NCI-H1694 (cell line): ENCODE measurements at regions not wholly inside any gene's neighbourhood (a gene's known extent, or its start where the extent isn't known, plus 50 kb on each side); places are given as distances from the start of the nearest gene placed in this dataset.
"Not testable (repeated sequence)": the region's sequence is repeated elsewhere in the genome, so short reads cannot be mapped to it uniquely, and the experiment has no call there.

ENCODE experiments used
- DNase-seq: peaks from one replicate; lab custom pipeline; 2025; lab: John Stamatoyannopoulos, UW

DNA sequence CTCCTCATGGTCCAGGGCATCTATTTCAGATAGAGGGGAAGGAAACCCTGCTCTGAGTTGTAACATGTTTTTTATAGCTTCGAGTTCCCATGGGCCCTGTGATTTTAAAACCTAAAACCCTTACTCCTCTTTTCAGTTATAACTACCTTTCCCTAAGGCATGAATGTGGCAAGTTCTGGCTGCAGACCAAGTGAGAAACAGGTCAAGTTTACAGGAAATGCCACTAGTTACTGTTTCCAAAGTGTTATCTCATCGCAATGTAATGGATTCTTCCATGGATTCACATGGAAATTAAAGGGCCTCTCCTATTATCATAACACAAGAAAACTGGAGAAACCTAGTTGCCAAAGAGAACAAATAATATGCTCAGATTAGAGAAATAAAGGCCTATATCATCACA lies 574.5 kb upstream of the GRAMD2B start:
- no peak for DNase-seq

DNA sequence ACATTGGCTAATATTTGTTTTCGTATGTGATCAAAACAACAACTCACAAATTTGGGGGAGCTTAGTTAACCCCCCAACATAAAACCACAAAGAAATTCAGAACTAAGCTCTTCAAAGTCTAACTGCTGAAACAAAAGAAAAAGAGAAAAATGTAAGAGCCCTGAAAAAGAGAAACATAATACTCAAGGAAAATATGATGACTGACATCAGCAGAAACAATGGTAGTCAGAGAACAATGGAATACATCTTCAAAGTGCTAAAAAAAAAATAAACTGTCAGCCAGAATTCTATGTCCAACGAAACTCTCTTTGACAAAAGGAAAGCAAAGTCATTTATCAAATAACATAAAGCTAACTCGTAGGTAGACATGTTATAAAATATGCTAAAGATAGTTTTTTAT lies 566.3 kb upstream of the GRAMD2B start:
- DNase-seq = no peak

DNA sequence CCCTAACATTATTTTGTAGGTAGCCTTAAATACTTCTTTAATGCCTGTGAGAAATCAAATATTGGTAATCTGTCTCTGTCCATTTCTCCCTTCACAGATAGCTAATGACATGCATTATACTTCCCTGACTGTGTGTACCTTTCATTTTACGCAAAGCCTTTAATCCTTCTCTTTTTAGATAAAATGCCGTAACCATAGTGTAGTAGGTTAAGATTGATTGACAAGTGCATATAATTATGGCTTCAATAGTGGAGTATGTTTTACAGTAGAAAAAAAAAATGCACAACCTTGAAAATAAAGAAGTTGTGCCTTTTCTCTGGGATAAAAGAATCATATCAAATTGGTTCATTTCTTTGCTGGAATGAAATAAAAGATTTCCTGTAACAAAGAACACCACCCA lies 559.6 kb upstream of the GRAMD2B start:
- no peak for DNase-seq

- no peak for DNase-seq
These were observed 557.9 kb upstream of the GRAMD2B start for GRCh38 chr5:125865166-125865815.

- DNase-seq = no peak
These were observed 555.2 kb upstream of the GRAMD2B start for GRCh38 chr5:125868036-125868435.

DNA sequence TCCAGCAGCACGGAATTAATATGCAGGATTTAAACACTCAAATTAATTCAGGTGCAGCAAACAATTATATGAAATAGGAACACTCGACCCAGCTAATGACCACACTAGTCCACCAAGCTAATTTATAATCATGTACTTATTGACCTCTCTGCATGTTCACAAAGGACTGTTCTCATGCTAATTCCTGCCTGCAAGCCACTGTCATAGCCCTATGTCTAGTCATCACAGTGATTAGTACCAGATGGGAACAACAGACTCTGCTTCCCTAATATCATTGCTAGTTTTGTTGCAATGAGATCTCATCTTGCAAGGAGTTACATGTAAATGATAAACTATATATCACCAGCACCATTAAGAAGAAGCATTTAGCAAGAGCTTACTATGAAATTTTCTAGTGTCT lies 553.0 kb upstream of the GRAMD2B start:
- DNase-seq = peak; percentile 2

- no peak for DNase-seq
These were observed 549.2 kb upstream of the GRAMD2B start for GRCh38 chr5:125874057-125874456.

- DNase-seq = no peak
These were observed 548.5 kb upstream of the GRAMD2B start for GRCh38 chr5:125874717-125875116.

DNA sequence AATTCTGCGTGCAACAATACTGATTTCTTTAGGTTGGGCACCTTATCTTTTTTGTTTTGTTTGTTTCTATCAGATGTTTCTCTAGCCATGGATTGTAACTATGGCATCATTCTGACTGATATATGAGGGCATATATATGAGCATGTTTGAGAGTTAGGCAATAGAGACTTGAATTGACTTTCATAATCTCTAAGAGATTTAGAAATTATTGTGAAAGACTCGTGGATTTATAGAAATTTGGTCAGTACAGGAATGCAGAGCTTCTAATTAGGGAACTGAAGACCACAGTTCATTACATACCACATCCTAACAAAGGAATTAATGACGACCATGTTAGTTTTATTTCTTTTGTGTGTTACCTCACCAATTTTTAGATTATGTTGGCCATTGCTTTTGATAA lies 546.0 kb upstream of the GRAMD2B start:
- no peak for DNase-seq

DNA sequence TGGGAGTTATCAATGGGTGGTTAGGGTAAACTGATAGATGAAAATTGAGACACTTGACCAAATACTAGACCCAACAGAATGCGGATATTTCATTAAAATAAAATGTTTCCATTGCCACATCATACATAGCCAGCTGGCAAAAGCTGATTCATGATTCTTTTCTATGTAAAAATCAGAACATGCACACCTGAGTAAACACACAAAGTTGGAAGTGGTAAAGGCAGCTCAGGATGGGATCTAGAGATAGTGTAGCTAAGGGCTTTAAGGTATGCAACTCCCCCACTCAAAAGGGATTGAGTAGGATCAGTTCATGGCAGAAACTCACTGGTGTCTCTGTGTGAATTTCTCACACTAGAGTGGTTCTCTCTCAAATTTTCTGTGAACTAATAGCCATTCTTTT lies 541.1 kb upstream of the GRAMD2B start:
- no peak for DNase-seq

DNA sequence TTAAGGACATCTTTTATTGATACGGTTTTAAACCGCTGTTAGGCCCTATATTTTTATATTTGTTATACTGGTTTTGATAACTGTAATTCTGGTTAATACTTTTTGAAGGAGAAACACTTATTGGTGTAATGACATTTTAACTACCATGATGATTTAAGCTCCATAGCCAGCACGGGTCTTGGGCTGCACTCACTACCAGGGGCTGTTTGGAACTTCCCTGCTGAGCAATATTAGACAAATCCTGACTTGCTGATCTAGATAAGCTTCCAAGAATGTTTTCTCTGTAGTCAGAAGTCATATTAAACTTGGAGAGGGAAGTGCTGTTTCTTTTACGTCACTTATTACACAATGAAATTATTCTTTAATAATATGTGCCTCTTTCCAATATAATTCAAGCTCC lies 540.0 kb upstream of the GRAMD2B start:
- DNase-seq = no peak

DNA sequence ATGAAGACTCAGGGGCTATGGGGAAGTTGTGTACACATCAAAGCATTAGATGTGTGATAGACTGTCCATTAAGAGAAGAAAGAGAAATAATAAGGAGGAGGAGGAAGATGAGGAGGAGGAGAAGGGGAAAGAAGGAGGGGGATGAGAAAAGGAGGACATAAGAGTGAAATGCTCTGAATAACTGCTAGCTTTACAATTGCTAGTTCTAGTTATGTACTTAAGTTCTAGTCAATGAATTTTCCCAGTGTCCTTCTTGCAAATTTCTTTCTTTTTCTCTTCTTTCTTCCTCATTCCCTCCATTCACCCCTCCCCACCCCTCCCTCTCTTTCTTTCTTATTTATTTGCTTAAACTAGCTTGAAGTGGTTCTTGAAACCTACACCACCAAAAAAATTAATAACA lies 534.9 kb upstream of the GRAMD2B start:
- DNase-seq = no peak

DNA sequence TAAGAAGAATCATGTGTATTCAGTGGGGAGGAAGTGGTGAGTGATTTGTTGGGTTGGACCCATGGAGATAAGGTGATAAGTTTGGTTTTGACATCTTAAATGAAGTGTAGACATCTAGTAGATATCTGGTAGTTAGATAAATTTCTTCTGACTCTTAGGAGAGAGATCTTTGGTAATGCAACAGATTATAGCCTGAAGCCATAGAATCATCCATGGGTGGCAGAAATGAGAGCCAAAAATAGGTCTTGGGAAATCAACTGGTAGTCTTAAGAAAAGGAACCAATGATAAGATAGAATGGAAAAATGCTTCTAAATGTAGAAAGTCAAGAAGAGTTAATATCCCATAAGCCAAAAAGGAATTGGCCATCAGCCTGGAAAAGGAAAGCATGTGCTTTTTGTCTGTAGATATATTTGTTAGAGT lies 532.7 kb upstream of the GRAMD2B start:
- DNase-seq = no peak

- DNase-seq = no peak
These were observed 532.0 kb upstream of the GRAMD2B start for GRCh38 chr5:125891061-125891725.

DNA sequence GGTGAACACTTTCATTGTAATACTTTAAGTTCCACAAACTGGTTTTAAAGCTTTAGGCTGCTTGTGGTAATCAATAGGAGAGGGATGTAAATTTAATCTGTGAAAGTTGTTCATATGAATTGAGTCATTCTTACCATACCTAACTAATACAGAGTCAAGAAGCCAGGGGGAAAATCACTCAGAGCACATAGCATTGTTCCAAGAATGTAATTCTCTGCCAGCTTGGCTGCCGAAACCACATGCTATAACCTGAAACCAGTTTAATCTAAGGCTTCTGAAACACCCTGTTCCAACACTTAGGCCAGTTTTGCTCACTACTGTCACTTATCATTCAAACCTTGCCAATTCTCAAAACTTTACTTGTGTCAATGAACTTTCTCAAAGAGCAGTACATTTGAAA lies 528.8 kb upstream of the GRAMD2B start:
- no peak for DNase-seq

GRCh38 chr5:125896368-125896767 lies 526.8 kb upstream of the GRAMD2B start:
- no peak for DNase-seq

- DNase-seq = no peak
These were observed 526.1 kb upstream of the GRAMD2B start for GRCh38 chr5:125897089-125897488.

DNA sequence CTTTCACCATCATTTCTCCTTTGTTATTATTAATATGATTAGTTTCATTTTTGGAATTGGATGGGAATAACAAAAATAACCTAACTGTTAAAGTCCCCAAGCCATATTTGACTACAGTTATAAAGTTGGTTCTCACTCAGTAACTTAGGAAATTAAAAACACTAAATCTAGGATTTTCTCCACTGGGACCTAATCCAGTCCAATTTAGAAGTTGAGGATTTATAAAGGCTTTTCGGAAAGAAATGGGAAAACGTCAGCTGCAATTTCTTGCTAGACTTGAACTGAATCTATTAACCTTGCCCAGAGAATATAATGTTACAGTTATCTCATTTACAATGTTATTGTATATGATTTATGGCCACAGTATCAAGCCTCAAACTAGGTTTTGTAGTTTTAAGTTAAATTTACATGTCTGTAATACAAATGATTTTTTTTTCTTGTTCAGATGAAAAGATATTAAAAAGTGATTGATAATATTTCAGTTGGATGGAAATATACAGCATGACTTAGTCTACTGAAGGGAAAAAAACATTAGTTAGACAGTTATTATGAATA lies 524.3 kb upstream of the GRAMD2B start:
- no peak for DNase-seq

- DNase-seq = no peak
These were observed 511.2 kb upstream of the GRAMD2B start for GRCh38 chr5:125912028-125912427.

DNA sequence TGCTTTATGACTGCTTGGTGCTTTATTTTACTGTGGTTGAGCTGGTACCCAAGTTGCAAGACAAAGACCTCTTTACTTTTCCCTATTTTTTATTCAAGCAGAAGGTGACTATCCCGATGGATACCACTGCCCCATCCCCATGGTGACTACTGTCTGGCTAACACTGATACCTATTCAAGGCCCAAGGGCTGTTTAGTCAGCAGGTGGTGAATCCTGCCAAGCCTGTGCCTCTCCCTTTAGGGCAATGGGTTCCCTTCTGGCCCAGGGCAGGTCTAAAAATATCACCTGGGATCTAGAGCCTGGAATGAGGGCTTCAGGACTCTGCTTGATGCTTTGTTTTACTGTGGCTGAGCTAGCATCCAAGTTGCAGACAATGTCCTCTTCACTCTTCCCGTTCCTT lies 510.0 kb upstream of the GRAMD2B start:
- DNase-seq = no peak

- no peak for DNase-seq
These were observed 508.7 kb upstream of the GRAMD2B start for GRCh38 chr5:125914471-125914870.

DNA sequence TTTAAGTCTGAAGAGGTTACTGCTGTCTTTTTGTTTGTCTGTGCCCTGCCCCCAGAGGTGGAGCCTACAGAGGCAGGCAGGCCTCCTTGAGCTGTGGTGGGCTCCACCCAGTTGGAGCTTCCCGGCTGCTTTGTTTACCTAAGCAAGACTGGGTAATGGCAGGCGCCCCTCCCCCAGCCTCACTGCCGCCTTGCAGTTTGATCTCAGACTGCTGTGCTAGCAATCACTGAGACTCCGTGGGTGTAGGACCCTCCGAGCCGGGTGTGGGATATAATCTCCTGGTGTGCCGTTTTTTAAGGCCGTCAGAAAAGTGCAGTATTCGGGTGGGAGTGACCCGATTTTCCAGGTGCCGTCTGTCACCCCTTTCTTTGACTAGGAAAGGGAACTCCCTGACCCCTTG lies 499.3 kb upstream of the GRAMD2B start:
- DNase-seq = not testable (repeated sequence)

DNA sequence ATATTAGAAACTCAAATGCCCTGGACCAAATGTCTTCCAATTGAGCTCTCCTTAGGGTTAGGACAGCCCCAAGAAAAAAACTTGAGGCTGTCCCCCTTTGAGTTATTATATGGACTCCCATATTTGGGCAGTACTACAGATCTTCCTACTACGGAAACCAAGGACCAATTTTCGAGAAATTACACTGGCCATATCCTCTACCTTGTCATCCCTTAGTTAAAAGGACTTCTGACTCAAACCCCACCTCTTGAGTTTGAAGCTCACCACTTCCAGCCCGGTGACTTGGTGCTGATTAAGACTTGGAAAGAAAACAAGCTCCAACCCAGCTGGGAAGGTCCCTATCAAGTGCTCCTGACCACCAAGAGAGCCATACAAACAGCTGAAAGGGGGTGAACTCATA lies 497.0 kb upstream of the GRAMD2B start:
- DNase-seq = no peak

DNA sequence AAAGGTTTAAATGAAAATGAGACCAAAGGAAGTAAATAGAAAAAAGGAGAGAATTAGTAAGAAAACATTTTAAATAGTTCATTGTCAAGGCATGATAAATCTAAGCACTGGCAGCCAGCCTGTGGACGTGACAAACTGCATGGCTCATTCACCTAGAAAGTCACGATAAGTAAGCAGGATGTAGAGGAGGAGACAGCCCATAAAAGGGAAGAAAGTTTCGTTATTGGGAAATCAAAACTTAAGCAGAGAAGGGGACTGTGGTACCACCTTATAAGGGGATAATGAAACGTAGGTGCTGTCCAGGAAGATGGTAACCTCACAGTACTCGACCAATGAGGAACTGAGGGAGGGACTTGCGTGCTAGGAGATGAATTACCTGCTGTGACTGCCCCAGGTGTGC lies 494.5 kb upstream of the GRAMD2B start:
- no peak for DNase-seq
